ENCODE measurements at regions not wholly inside any gene's neighbourhood (a gene's known extent, or its start where the extent isn't known, plus 50 kb on each side); places are given as distances from the start of the nearest gene placed in this dataset.

DNA sequence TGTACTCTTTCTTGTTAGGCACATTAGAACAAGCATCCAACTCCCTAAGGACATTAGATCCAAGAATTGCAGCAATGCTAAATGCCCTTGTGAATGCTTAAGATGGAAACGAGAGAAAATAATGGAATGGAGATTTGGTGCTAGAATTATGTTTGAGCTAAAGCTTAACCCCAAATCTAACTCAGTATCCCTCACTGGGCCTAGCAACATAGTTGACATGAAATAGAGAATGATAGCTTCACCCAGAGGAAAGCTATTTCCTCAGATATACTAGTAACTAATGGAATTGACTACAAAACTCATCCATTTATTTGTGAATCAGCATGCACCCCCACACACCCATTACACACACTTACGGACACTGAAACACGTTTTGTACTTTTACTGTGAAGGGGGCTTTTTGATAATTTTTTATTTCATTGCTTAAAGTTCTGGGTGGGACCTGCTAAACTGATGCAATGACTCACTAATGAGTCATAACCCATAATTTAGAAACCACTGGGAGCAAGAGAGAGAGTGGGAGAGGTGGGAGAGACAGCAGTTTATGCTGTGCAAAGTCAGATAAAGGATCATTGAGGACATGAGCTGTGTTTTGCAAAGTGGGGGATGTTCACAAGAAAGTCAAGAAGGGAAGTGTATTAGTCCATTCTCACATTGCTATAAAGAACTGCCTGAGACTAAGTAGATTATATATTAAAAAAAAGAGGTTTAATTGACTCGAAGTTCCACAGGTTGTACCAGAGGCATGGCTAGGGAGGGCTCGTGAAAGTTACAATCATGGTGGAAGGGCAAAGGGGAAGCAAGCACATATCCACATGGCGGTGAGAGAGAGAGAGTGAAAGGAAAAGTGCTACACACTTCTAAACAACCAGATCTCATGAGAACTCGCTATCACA lies 382.7 kb downstream of the SFMBT2 start:
- CTCF ChIA-PET (ENCODE audit: low intra/inter-chr PET ratio) = no interaction called here
- WGBS (ENCODE audit: insufficient coverage, low coverage, missing lambda C conversion rate) = 0% methylated on average over 7 of the region's 7 CpGs
- no peak for TF ChIP-seq ZNF263 (CRISPR knock-in tag; IDR thresholded peaks at IDR 0.05; ENCODE audit: borderline replicate concordance)
- no peak for TF ChIP-seq ZNF146 (CRISPR knock-in tag; IDR thresholded peaks at IDR 0.05; ENCODE audit: unreplicated experiment)
- no peak for TF ChIP-seq ERF (CRISPR knock-in tag; IDR thresholded peaks at IDR 0.05)
- TF ChIP-seq SOX6 (IDR thresholded peaks at IDR 0.05) = peak; percentile 63
- no peak for TF ChIP-seq HDAC6 (IDR thresholded peaks at IDR 0.05; ENCODE audit: low read depth, low read length)
- TF ChIP-seq RFX7 (CRISPR knock-in tag; IDR thresholded peaks at IDR 0.05) = no peak
- TF ChIP-seq RCOR1 (IDR thresholded peaks at IDR 0.05; ENCODE audit: borderline replicate concordance in 1 of 2, low read depth in 2 of 2, low read length in 2 of 2) = peak; percentile 62 to 89; a peak in 2 of 4 replicates
- no peak; the same call in 1 of the 2 replicates for TF ChIP-seq TOE1 (IDR thresholded peaks at IDR 0.05; ENCODE audit: borderline replicate concordance)
- no peak for TF ChIP-seq TOE1 (CRISPR knock-in tag; IDR thresholded peaks at IDR 0.05; ENCODE audit: borderline replicate concordance, low read depth)
- no peak for TF ChIP-seq SRSF3 (IDR thresholded peaks at IDR 0.05; ENCODE audit: insufficient read depth, low read length)
- TF ChIP-seq L3MBTL2 (IDR thresholded peaks at IDR 0.05) = no peak; the same call in 1 of the 2 replicates
- TF ChIP-seq, protein P1, sequence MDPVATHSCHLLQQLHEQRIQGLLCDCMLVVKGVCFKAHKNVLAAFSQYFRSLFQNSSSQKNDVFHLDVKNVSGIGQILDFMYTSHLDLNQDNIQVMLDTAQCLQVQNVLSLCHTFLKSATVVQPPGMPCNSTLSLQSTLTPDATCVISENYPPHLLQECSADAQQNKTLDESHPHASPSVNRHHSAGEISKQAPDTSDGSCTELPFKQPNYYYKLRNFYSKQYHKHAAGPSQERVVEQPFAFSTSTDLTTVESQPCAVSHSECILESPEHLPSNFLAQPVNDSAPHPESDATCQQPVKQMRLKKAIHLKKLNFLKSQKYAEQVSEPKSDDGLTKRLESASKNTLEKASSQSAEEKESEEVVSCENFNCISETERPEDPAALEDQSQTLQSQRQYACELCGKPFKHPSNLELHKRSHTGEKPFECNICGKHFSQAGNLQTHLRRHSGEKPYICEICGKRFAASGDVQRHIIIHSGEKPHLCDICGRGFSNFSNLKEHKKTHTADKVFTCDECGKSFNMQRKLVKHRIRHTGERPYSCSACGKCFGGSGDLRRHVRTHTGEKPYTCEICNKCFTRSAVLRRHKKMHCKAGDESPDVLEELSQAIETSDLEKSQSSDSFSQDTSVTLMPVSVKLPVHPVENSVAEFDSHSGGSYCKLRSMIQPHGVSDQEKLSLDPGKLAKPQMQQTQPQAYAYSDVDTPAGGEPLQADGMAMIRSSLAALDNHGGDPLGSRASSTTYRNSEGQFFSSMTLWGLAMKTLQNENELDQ (CRISPR knock-in tag; IDR thresholded peaks at IDR 0.05; ENCODE audit: borderline replicate concordance) = no peak
- TF ChIP-seq, protein P2, sequence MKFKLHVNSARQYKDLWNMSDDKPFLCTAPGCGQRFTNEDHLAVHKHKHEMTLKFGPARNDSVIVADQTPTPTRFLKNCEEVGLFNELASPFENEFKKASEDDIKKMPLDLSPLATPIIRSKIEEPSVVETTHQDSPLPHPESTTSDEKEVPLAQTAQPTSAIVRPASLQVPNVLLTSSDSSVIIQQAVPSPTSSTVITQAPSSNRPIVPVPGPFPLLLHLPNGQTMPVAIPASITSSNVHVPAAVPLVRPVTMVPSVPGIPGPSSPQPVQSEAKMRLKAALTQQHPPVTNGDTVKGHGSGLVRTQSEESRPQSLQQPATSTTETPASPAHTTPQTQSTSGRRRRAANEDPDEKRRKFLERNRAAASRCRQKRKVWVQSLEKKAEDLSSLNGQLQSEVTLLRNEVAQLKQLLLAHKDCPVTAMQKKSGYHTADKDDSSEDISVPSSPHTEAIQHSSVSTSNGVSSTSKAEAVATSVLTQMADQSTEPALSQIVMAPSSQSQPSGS (CRISPR knock-in tag; IDR thresholded peaks at IDR 0.05) = no peak

More for the DNA sequence above, 382.7 kb downstream of the SFMBT2 start:
- FAIRE-seq (peak; percentile 96), DNase-seq (ENCODE audit: extremely low read depth in 1 of 4, low spot score in 3 of 4) (peak; percentile 79 to 92 (median 84)), ATAC-seq (peak; percentile 98)
- Histone ChIP-seq H3K79me2 (ENCODE audit: control insufficient read depth, insufficient read depth, low read length) (no peaks in the 10 kb centered on the region), H3K9me3 (replicated peaks; ENCODE audit: control insufficient read depth, insufficient read depth, low read depth, low read length) (peaks cover 32% of the 10 kb centered on the region), H3K4me3 (no peak overlapping the region), H3K9me1 (ENCODE audit: control insufficient read depth, insufficient read depth, low read length) (no peaks in the 10 kb centered on the region), H4K20me1 (replicated peaks; ENCODE audit: control insufficient read depth, insufficient read depth, low read length) (no peaks in the 10 kb centered on the region), H3K27ac (ENCODE audit: extremely low read depth, low read depth, low read length) (peak overlapping the region; percentile 98), H3K27me3 (ENCODE audit: control insufficient read depth in 2 of 2, insufficient read depth in 2 of 2, low read length in 2 of 2) (no peaks in the 10 kb centered on the region), H2AFZ (ENCODE audit: low read depth, low read length) (peak overlapping the region; percentile 80), H3K9ac (ENCODE audit: insufficient read depth in 1 of 2, low read depth in 2 of 2, low read length in 2 of 2) (peak overlapping the region in 1 of 2 experiments; percentile 66; a peak in 2 of 4 replicates), H3K36me3 (ENCODE audit: control insufficient read depth, insufficient read depth, low read length) (no peaks in the 10 kb centered on the region; the same call in 2 of the 3 replicates), H3K4me1 (replicated peaks in 1 of 2; ENCODE audit: control insufficient read depth in 2 of 2, insufficient read depth in 2 of 2, low read length in 2 of 2) (peaks cover 2 to 33% of the 10 kb centered on the region in 2 experiments; a peak in 4 of 5 replicates), H3K4me2 (ENCODE audit: insufficient read depth, low read length) (peak overlapping the region; percentile 74)
- intact Hi-C loops (cut with micrococcal nuclease) = loop anchor here (1.0 kb wide), 1 partner anchor 108 kb away; no protein-coding TSS in a partner anchor
- BruUV-seq (replicated peaks) = TSS peak; percentile 72
- POLR2A ChIA-PET = interaction anchor here (0.6 to 1.7 kb wide), 7 partner anchors 9 to 1125 kb away, joined by 3 to 5 read pairs (median 3); no protein-coding TSS in a partner anchor
- in situ Hi-C loops (cut with MboI) = no loop called here
